Endothelial cell of hepatic sinusoid (primary cell): ENCODE measurements at regions not wholly inside any gene's neighbourhood (a gene's known extent, or its start where the extent isn't known, plus 50 kb on each side); places are given as distances from the start of the nearest gene placed in this dataset.

ENCODE experiments used
- in situ Hi-C: cut with HindIII; loops from 2 replicates; pipeline ENCODE4 v1.10.0; 2017; ENCODE audit warnings: low sequenced_read_pairs

DNA sequence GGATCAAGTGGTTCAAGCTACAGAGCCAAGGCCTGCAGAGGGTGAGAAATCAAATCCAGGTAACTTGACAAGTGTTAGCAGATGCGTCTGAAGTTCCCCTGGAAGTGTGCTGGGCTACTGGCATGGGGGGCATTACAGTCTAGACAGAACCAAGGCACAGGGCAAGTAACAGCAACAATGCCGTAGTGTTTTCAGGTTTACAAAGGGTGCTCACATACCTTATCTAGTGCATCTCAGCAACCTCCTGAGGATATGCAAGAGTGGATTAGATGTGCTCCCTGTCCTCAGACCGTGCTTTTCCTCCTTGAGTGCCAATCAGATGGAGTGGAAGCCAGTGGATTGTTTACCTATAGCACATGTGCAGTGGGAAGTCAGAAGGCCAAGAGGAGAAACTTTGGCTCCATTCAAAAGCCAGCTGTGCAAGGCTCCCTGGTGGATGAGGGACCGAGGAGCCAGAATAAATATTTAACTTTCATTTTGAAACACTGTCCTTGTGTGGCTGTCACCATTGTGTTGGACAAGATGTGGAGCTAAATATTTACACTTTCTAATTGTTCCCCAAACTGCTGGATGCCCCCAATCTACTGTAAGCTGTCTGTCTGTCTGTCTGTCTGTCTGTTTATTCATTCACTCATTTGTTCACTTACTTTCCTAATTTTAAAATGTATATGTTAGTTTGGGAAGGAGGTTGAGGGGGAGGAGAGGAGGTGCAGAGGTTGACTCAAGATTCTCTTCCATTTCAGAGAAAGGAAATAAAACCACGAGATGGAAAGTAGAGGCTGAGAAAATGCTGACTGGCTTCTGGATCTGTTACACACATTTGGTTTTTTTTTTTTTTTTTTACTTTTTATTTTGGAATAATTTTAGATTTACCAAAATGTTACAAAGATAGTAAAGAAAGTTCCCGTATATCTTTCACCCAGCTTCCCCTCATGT lies 184.0 kb upstream of the PARP11 start:
- in situ Hi-C loops, result no loop called here

DNA sequence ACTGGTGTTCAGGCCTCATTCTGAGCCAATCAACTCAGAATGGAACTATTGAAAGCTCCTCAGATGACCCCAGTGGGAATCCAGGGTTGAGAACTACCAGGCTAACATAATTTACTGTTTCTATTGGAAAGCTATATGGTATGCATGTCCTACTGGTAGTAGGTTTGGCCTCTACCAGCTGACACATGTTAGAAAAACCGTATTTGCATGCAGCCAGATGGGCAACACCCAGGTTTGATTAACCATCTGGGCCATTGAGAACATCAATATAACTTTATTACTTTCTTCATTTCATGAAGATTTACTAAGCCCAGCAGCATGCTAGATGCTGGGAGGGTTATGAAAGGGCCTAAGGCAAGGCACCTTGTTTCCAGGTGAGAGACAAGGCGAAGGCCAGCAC lies 181.4 kb upstream of the PARP11 start:
- in situ Hi-C loops, result no loop called here

DNA sequence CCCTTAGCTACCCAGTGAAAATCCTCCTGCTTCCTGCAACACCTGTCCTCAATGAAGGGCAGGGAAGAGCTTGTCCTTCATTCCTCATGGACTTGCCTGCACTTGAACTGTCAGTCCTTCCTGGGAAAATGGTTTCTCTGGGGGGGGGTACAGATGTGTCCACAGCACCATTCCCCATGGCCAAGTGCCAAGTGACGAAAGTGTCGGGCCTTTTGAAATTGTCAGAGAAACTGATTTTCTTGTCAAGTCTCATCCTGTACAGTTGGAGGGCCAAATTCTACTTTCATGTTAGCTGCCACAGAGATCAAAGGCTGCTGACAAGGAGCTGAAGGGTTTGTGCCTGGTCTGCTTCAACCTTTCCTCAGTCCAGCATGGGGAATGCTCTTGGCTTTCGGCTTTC lies 179.5 kb upstream of the PARP11 start:
- in situ Hi-C loops, result no loop called here

DNA sequence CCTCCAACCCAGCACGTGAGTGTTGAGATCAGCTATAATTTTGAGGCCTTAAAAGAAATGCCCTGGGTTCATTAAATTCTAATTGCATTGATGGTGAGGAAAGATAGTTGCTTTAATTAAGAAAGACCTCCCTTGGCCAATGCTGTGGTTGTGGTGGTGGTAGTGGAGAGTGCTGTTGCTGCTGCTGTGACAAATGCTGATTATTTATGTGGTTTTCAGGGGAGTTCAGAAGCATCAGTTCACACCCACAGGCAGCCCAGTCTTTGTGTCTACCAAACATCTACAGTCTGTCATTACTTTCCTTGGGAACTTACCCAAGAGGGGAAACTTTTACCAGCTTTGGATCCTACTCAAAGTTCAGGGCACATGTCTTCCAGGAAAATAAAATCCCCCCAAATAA lies 178.4 kb upstream of the PARP11 start:
- in situ Hi-C loops, result no loop called here

DNA sequence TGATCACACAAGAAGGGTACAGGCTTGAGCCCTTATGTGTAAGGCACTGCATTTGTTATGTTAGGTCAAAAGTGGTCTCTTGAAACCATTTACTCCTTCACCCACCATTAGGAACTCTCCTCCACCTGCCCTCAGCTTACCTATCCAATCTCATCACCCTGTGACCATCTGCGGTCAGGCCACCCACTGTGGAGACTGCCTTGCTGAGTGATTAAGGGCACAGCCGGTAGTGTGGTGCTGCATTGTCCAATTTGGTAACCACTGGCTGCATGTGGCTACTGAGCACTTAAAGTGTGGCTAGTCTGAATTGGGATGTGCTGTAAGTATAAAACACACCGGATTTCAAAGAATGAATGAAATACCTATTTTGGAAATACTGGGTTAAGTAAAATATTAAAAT lies 177.1 kb upstream of the PARP11 start:
- in situ Hi-C loops, result no loop called here

DNA sequence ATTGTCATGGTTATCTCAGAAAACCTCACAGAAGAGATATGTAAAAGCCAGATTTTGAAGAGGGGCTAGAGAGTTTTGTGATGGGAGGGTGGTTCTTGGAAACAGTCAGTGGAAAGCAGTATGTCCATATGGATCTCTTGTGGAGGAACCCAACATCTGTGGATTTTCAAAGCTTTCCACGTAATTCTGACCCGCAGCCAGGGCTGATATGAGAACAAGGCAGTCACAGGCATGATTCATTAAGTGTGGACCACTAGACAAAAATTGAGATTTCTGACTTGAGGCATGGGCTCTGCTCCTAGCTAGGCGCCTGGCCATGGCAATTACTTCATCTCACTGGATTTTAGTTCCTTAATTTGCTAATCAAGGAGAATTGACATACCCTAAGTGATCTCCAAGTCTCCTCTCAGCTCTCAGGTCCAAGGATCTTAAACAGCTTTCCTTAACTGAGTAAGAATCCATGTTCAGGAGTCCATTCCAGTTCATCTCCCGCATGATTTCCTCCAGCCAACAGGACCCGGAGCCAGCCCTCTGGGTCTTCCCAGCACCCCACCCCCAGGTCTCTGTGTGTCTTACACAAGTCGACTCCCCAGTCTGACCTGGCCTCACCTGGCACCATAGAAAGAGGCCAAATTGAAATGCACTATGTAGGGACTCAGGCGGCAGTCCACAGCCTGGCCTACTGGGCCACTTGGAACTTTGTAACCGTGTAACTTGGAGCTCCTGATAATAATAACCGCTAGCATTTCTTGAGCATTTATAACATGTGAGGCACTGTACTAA lies 176.3 kb upstream of the PARP11 start:
- in situ Hi-C loops, result loop anchor here (5.0 kb wide), 2 partner anchors 43 to 157 kb away; no protein-coding TSS in a partner anchor

DNA sequence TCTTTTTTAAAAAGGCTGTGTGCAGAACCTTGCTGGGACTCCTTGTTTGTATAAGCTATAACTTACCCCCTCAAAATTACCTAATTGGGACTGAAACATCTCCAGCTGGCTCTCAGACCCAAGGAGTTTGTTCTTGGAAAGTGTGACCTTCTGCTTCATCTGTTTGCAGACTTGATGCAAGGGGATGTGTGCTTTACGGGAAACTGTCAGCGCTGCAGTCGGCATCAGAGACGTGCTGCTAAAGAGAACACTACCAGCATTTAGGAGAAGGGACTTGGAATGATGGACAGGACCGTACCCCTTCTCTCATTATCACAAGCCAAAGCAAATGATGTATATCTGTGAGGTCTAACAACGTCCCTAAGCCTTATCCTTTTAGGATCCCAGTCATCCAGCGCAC lies 174.2 kb upstream of the PARP11 start:
- in situ Hi-C loops, result loop anchor here (5.0 kb wide), 2 partner anchors 45 to 155 kb away; no protein-coding TSS in a partner anchor

DNA sequence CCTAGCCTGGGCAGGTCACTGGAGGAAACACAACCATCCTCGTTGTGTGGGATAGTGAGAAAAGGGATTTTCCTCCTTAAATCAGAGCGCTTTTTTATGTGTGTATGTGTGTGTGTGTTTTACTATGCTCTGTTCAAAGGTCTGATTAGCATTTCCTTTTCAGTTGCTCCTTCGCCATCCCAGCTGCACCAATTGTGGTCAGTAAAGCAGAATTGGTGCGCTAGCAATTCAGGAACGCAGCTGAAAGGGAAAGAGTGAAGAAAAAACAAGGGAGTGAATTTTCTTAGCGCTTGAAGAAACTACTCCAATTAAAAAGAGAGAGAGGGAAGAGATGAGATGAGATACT lies 173.3 kb upstream of the PARP11 start:
- in situ Hi-C loops, result loop anchor here (5.0 kb wide), 2 partner anchors 46 to 154 kb away; no protein-coding TSS in a partner anchor

DNA sequence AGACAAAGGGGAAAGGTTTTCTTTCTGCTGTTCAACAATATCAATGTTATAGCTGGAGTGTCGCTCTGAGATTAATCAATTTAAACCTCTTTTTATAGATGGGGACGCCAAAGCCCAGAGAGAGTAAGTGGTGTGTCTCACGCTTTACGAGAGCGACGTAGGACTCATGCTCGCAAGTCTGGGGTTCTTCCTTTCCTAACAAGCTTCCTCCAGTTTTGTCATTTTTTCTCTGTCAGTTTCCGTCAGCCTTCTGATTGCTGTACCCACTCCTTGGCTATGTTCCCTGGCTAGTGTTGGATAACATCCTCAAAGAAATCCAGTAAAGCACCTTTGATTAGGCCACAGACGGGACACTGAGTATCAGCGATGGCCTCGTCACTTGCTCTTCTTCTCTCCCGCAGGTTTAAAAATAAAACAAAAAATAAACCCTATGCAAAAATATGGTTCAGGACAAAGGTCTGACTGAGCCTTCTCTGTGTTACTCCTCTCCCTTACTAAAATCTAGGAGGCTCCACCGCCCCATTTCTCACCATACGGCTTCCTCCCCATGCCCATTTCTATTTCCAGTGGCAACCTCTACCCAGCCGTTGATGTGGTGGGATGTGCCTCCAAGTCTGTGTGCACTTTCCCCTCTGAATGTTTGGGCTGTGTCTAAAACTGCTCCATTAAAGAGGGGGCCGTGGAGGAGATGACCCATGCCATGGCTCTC lies 172.7 kb upstream of the PARP11 start:
- in situ Hi-C loops, result loop anchor here (5.0 kb wide), 2 partner anchors 46 to 154 kb away; no protein-coding TSS in a partner anchor

DNA sequence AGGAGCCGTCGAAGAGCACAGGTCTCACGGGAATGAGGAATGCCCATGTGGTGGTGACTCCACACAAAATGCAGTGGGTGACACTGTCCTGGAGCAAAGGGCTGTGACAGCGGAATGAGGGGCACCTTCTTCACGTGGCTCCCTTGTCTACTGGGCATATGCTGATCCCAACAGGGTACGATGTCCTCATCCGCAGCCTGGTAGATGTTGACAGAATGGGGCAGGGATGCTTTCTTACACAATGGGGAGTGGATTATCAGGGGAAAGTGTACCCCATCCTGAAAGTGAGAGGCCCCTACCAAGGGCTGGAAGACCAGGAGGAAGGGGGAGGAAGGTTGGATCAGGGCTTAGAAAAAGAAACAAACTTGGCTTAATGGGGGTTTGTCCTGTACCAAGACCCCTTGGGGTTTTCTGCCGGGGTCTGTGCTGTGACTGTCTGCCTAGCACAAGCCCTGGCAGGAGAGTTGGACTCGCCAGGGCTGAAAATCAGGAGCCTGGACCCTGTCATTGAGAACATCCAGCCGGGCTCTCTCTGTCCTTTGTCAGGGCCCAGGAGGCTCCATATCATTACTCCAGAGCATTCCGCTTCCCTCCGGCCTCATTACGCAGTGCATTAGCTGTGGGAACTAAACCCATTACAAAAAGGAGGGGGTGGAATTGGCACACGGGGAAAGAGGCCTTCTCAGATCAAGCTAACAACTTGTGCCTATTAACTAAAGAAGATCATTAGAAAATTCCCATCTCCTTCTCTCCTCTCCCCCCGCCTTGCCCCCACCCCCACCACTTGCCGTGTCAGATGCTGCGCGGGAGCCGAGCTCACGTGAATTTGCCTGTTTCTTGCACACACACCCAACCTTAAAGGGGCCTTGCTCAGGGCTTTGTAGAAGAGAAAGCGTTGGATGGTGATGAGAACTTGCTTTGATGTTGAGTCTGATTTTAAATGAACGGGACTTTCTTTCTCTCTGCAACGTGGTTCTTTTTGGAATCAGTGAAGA lies 171.8 kb upstream of the PARP11 start:
- in situ Hi-C loops, result loop anchor here (5.0 kb wide), 2 partner anchors 47 to 153 kb away; no protein-coding TSS in a partner anchor

DNA sequence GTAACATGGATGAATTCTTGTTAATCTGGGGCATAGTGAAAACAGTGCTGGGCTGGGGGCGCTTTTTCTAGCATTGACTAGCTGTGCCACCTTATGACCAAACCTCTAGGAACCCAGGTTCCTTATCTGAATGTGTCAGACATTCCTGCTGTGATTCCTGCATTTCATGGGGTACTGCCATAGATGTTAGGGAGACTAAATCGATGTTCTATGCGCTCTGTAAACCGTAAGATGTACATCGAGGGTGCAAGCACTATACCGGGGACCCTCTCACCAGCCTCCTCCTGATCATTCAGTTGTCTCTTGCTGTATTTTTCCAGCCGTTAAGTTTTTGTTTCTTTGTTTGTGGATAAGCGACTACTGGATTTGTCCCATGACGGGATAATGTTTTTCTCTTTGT lies 170.9 kb upstream of the PARP11 start:
- in situ Hi-C loops, result no loop called here

DNA sequence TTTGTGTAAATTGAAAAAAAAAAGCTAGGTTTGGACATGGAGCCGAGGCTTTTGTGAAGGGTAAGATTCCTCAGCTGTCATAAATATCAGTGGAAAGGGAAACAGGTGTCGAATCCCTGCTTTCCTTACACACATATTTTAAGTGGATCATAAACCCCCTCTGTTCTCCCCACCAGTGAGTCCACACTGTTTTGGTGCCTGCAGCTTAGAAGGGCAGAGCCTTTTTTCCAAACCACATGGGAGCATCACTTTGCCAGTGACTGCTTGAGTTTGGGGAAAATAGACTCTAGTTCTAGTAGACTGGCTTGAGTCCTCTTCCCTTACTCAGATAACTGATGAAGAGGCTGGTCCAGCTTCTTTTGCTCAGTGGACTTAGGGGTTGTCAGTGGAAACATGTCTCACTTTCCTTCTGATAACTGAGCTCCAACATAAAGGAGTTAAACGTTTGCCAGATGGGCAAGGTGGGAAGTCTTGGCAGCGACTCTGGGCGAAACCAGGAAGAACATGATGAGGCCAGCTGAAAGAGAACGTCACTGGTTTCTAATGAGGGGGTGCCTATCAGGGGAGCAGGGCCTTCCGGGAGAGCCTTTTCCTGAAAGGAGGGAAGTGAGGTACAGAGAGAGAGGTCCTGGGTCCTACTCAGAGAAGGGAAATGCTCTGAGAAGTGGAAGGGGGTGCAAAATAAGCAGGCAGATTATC lies 168.1 kb upstream of the PARP11 start:
- in situ Hi-C loops, result no loop called here

DNA sequence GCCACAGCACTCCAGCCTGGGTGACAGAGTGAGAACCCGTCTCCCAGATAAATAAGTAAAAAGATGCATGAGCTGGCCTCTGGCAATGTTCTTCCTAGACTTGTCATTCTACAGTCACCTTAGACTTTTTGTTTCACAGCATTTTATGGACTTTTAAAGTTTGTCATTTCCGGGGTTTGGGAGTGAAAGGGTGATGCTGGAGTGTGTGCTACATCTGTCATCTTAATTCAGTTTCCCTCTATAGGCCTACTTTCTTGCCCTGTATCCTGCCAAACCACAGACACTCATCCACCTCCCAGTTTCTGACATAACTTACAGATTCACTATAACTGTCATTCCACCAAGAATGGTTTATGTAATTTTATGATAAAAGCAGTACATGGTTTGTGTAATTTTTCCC lies 166.7 kb upstream of the PARP11 start:
- in situ Hi-C loops, result no loop called here

DNA sequence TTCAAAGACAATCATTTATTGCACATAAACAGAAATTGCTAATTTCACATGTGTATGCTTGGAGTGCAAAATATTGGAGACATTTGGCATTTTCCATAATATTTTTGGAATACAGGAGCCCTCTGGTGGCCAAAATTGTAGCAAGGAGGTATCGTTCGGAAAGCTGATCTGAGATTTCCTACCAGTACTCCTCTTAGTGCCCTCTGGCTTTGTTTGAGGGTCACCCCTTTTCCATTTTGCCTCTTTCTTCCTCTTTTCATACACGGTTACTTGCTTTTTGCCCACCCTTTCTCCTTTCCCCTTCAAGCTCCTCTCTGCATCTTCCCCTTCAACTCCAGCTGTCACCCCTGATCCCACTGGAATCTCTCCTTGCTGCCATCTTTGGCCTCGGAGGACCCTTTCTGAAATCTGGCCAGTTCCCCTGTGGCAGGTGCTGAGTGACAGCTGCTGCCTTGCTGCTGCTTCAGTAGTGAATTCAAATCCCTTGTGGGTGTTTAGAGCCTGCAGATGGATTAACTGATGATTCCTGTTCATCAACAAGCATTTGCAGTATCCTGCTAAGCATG lies 164.6 kb upstream of the PARP11 start:
- in situ Hi-C loops, result no loop called here

DNA sequence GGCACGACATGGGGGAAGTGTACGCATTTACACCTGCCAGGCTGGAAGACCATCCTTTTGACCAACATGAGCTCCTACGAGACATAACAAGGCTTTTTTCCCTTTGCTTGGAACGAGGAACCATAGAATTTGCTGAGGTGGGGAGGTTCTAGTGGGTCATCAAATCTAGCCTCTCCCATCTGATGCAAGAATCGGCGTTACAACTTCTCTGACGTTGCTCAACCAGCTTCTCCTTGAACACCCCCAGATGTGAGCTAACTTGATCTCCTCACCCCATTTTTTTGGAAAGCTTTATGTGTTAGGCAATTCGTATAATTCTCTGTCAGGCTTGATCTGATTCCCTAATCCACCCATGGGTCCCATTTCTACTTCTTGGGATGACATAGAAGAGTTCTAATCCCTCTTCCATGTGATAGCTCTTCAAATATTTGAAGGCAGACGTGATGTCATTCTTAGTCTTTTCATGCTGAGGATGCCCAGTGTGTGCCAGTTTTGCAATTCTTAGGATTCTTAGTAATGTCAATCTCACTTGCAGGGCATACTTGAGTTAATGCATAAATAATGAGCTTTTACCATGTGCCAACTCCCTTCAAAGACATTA lies 163.6 kb upstream of the PARP11 start:
- in situ Hi-C loops, result no loop called here

DNA sequence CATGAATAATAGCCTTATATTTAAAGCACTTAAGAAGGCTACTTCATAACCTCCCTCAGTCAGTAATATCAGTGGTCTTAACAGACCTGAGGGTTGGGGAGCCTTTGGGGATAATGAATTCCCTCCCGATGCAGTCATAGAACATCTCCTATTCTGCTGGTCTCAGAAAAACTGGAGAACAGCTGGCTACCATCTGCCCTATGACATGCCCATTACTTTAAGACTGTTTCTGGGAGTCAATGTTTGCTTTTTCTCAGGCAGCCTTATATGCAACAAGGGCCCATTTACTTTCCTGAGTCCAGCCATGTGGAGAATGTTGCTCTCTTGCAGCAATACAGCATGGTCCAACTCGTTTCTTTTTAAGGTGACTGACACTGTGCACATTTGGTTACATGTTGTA lies 161.7 kb upstream of the PARP11 start:
- in situ Hi-C loops, result no loop called here

DNA sequence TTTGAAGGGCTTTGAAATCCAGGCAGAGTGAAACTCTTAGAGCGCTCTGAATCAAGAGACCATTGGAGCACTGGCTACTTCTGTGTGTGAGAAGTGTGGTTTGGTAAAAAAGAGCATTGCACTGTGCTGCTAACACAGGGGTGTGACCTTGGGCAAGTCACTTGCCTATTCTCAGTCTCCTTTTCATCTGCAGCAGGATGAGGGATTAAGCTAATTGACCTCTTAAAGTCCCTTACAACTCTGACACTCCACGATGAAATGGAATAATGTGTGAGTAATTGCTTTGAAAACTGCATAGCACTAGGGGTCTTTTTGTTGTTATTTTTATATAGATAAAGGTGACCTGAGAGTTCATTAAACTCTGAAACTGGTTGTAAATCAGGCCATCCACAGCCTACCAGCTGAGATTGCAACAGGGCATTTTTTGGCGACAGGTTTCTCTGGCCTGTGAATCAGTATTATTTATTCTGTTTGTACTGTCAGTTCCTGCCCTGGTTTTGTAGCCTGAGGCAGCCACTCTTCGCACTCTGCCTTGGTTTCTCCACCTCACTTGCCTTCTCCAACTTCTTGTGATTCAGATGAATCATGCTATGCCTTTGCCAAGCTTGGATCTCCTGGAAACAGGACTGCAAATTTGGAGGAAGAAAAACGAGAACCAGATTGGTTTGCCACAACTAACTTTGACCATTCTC lies 159.9 kb upstream of the PARP11 start:
- in situ Hi-C loops, result no loop called here

DNA sequence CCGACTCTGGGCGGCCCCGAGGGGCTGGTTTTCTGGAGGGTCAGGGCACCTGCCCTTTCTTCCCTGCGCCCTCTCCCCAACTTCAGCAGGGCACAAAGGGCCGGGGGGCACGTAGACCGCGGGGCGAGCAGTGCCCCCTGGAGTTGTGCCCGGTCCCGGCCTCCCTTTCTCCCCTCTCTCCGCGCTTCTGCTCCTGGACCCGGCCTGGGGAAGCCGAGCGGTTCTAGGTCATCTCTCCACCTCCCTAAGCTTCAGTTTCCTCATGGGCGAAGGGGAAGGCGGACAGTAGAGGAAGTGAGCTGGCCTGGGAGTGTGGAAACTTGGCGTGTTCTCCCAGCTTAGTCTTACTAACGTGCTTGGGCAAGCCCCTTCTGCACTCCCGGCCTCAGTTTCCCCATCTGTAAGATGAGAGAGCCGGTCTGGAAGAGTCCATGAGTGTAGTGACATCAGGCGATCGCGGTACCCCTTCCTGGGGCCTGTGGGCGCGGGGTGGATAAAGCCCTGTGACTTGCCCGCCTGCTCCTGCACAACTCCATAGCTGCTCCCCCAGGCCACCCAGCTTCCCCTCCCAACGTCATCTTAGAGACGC lies 158.6 kb upstream of the PARP11 start:
- in situ Hi-C loops, result no loop called here
